NCI-H2107 treated with DMSO at 0.1 percent for 48 hours (cell line): ENCODE measurements at regions not wholly inside any gene's neighbourhood (a gene's known extent, or its start where the extent isn't known, plus 50 kb on each side); places are given as distances from the start of the nearest gene placed in this dataset.

Experiments used
- DNase-seq: peaks from one replicate; lab custom pipeline; 2025; ENCODE audit not compliant: unreplicated experiment; lab: John Stamatoyannopoulos, UW

DNA sequence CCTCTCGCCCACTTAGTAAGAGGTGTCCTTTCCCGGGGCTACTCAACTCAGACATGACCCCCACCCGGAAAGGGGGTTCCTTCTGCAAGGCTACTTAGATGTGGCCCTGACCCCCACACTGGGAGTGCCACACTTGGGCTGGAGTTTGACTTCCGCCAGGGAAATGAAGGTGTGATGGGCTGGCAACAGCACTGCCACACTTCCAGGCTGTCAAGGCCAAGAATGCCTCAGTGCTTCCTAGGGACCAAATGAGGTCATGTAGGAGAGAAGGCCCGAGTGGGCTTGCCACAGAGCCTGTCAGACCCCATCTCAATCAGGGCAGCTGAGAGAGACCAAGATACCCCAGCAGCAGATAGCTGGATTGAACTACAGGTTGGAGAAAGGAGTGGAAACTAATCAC is 55.5 kb downstream of the DRD1 start:
- no peak for DNase-seq

DNA sequence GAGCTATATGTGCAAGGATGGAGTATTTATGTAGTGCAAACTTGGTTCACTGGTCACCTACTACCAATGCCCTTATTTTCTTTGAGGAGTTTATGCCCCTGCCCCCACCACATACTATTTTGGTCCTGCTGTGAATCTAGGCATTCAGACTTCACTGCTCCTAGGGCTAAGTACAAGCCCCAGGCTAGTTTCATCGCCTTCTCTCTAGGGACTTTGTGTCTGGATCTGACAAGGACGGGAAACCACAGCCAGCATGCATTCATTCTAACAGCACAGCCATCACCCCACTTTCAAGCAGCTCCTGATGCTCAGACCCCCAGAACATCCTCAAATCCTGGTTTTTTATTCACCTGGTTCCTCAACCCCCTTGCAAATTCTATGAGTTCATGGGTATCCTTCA is 56.8 kb downstream of the DRD1 start:
- no peak for DNase-seq

DNA sequence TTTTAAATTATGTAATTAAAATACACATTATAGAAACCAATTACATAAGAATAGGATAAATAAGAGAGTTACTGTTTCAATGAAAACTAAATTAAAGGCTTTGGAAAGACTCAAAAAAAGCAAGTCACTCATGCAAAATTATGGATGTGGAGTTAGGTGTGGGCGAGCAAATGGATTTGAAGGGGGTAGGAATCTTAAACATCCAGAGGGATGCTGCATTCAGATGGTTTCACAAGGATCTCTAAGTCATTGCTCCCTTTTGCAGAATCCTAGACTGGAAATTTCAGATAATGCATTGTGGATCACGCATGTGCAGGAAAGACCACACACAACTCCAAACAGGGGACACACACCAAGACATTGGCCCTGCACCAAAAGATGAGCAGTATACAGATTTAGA is 57.5 kb downstream of the DRD1 start:
- DNase-seq: no peak

DNA sequence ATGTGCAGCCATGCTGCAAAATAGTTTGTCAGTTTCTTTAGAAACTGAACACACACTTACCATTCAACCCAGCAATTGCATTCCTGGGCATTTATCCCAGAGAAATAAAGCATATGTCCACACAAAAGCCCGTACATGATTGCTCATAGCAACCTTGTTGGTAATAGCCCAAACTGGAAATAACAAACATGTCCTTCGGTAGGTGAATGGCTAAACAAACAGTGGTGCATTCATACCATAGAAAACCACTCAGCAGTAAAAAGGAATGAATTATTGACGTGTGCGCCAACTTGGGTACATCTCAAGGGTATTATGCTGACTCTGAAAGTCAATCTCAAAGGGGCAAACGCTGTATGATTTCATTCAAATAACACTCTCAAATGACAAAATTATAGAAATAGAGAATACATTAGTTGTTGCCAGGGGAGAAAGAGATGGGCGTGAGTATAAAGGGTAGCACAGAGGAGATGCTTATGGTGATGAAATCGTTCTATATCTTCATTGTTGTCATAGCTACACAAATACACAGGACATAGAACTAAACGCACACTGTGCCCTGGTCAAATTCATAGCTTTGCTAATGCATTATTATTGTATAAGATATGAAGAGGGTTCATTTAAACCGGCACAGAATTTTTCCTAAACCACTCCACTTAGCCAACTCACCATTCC is 58.2 kb downstream of the DRD1 start:
- DNase-seq: peak; percentile 19

DNA sequence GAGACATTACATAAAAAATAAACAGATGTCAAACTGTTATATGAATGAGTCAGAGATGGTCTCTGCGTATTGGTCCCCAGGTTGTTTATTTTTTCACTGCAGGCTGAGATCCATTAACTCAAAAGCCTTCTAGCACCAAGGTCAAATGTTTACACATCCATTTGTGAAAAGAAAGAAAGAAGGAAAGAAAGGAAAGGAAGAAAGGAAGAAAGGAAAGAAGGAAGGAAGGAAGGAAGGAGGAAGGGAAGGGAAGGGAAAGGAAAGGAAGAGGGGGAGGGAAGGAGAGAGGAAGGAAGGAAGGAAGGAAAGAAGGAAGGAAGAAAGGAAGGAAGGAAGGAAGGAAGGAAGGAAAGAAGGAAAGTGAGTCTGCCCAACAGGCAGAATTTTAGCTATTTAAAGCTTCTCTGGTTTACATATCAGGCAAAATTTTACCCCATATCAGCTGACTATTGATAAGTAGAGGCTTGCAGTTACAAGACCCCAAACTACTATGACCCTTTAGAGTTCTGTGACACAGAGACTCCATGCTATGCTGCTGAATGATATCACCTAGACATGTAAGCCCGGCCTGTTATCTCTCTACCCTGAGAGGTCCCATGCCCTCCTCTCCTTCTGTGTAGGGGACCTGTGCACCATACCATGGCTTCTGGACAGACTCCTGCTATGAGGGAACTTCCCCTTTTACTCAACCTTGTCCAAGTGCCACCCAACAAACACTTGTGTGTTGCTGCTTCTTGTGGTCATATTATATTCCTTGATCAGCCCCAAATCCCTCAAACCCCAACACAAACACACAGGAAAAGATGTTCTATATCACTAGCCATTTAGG is 59.0 kb downstream of the DRD1 start:
- no peak for DNase-seq

DNA sequence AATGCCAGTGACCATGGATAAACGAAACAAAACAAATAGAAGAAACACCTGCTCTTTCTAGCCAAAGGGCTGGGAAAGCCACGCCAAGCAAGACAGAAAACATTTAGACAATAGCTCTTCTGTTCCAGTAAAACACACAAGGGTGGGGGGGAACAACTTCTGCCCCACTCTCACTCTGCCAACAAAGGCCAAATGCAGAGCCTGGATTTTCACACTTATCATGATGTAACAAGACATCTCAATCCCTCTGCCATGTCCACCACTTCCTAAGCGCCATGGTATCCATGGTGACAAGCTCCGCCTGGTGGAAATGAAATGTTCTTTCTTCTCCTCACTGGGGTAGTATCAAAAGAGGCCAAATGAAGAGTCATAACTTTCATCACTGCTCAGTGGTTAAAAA is 60.6 kb downstream of the DRD1 start:
- DNase-seq: peak; percentile 7

DNA sequence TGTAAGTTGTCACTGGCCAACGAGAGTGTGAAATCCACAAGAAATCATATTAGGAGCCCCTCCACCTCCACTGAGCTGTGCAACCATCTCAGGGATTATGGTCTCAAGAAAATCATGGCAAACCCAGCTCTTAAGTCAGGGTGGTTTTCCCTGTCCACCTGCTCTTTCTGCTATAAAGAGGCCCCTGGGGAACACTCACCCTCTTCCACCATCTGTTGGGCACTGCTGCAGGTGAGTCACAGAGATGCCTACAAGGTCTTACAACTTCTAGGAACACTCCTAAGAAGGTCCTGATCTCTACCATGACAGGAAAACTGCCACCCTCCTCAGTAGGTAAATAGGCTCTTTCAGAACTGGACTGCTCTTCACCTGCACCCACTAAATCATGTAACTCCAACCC is 61.8 kb downstream of the DRD1 start:
- DNase-seq: peak; percentile 7

DNA sequence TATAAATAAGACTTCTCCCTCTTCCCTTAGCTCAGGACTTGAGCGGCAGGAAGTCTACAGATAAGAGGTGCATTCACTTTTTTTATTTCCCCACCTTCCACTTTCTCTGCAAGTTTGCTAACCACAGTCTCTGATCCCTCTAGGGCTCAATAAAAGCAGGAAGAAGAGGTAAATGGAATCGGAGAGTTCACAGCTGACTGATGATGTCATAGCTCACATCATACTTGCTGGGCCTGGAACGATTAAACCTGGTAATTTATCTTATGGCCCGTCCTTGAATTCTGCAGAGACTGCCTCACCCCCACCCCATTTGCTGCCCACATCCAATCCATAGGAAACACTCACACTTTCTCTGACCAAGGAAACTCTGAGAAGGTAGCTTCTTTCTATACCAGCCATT is 62.9 kb downstream of the DRD1 start:
- DNase-seq: no peak

DNA sequence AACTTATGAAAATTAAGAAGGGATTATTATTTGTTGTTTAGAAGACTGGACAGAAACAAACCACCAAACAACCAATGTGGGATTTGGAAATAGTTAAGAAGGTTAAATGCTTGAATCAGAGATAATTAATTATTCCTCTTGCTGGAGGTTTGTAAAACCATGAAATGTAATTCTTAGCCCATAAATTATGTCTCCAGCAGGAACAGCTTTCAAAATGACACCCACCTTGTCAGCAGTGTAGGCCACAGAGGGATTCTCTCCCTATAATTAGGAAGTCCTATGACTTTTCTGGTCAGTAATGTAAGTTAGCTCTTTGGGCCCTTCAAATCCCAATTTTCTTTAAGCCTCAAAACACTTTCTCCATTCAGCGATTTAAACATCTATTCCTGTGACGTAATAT is 63.3 kb downstream of the DRD1 start:
- no peak for DNase-seq

DNA sequence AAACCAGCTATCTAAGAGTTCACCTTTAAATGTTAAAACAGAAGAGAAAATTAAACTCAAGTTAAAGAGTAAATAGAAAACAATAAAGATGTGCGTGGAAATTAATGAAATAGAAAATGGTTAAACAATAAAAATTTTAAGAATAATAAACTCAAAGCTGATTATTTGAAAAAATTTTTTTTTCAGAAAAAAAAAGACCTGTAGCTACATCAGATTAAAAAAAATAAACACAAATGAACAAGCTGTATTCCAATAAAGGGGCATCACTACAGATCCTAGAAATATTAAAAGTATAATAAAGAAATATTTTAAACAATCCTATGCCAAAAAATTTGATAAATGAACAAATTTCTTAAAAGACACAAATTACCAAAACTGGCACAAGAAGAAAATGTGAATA is 64.1 kb downstream of the DRD1 start:
- no peak for DNase-seq

DNA sequence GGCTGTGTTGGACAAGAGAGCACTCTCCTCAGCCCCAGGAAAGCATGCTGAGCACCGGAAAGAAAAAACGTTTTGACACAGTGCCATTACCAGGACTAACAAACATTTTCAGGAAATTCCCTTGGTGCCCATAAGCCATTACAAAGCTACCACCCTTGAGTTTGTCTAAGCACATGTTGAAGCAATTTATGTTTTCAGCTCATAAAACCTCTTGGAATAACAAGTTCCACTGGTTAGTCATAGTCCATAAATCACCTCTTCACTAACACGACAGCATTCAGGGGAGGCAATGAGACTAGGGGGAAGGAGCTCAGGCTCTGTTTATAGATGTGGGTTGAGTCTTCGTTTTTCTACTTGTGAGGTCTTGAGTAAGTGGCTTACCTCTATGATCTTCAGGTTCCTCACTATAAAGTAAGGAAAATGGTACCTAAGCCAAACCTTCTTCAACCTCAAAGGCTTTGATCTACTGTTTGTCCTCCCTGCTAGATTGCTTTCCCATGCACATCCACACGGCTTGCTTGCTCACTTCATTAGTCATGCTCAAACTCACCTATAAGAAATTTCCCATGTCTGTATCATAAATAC is 65.4 kb downstream of the DRD1 start:
- DNase-seq: no peak

DNA sequence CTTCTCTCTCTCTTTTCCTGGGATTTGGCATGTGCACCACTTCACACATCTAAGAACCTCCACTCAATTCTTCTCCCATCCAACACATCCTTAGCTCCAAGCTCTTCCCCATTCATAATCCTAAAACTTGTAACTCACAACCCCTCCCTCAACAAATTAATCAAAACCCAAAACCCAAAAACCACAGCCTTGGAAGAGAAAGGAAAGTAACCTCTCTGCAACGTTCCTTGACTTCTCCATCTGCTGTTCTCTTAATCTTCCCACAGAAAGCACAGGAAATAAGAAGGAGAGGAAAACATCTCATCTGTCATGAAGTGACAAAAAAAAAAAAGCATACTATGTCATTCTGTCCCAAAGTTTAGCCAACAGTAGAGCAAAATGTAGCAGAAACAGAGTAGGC is 66.2 kb downstream of the DRD1 start:
- DNase-seq: no peak

DNA sequence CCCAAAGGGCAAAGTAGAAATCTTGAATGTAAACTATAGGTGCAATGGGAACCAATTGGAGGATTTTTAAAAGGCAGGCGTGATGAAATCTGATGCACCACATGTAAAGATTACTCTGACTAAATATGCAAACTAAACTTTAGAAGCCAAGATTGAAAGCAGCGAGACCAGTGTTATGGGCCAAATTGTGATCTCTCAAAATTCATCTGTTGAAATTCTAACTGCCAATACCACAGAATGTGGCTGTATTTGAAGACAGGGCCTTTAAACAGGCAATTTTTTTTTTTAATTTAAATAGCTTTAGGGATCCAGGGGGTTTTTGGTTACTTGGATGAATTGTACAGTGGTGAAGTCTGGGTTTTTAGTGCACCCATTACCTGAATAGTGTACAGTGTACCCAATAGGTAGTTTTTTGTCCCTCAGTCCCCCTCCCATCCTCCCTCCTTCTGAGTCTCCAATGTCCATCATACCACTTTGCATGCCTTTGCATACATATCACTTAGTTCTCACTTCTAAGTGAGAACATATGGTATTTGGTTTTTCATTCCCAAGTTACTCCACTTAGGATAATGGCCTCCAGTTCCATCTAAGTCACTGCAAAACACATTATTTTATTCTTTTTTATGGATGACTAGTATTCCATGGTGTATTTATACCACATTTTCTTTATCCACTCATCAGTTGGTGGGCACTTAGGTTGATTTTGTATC is 69.7 kb downstream of the DRD1 start:
- DNase-seq: no peak

DNA sequence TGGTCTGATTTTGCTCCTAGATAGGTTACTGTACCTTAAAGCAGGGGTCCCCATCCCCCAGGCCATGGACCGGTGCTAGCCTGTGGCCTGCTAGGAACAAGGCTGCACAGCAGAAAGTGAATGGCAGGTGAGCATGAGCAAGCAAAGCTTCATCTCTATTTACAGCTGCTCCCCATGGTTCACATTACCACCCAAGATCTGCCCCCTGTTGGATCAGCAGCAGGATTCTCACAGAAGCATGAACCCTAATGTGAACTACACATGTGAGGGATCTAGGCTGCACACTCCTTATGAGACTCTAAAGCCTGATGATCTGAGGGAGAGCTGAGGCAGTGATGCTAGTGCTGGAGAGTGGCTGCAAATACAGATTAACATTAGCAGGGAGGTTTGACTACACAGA is 78.1 kb downstream of the DRD1 start:
- no peak for DNase-seq

DNA sequence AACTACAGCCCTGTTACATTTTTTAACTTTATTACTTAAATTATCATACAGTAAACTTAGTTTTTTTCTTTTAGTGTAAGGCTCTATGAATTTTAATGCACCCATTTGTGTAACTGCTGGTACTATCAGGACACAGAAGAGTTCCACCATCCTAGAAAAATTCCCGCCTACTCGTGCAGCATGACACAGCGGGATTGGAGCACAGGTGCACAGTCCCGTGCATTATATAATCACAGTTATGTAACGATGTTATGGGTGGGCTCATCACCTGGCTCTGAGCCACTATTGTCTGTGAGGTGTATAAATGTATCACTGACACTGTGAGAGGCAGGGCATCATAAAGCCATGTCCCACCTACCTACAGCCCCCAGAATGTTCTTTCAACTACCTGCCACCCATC is 80.7 kb downstream of the DRD1 start:
- no peak for DNase-seq

DNA sequence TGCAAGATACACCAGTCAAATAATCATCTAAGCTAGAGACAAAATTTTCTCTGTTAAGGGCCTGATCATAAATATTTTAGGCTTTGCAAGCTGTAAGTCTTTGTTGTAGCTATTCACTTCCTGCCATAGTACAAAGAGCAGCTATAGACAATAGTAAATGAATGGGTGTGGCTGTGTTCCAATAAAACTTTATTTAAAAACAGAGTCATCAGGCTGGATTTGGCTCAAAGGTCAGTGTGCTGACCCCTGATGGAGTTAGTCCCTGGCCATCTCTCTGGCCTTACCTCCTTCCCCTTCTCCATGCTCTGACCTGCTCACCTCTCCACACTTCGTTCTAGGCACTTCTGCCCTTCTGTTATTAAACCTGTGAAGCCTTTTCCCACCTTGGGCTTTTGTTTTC is 86.0 kb downstream of the DRD1 start:
- DNase-seq: no peak

DNA sequence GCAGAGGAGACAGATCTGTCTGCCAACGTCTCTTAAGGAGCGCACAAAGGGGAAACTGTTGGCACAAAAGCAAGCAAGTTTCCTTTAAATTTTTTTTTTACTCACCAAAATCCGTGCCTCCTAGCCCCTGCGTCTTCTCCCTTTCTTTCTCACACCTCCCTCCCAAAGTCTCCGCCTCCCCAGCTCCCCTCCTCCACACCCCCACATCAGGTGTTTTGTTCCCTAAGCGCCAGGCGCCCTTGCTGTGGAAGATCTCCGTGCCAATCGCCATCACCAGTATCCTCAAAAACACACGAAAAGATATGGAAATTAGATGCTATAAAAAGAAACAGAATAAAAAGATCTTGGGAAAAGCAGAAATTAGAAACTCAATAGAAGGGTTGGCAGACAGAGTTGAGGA is 87.6 kb downstream of the DRD1 start:
- no peak for DNase-seq

DNA sequence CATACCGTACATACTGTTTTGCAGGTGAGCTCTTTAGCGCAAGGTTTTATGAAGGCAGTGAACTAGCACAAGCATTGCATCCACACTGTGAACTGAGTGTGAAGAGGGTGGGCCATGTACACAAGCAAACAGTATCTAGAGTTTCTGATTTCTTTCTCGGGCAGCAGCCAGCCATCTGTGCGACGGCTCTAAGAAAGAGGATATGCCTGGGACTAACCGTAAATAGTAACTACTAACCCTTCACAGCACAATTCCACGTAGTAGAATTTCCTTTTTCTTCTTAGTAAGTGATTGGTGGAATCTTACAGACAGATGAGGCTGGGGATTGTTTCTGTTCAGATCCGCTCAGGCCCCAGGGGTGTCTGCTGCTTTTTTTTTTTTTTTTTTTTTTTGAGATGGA is 89.0 kb downstream of the DRD1 start:
- no peak for DNase-seq

DNA sequence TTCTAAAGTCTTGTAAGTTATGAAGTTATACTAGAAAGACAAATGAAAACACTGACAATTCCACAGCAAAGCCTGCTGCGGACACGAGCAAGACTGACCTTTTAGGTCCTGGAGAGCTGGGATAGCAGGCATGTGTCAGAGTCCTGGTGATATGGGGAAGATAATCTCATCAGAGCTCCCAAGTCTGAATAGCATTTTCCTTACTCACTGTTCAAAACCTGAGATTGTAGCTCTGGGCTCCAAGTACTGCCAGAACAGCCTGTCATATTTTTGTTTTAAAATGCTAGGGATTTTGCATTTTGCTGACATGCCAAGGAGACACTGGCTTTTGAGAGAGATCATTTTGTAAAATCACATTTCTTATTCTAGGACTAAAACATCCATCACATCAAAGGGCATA is 90.1 kb downstream of the DRD1 start:
- DNase-seq: no peak

DNA sequence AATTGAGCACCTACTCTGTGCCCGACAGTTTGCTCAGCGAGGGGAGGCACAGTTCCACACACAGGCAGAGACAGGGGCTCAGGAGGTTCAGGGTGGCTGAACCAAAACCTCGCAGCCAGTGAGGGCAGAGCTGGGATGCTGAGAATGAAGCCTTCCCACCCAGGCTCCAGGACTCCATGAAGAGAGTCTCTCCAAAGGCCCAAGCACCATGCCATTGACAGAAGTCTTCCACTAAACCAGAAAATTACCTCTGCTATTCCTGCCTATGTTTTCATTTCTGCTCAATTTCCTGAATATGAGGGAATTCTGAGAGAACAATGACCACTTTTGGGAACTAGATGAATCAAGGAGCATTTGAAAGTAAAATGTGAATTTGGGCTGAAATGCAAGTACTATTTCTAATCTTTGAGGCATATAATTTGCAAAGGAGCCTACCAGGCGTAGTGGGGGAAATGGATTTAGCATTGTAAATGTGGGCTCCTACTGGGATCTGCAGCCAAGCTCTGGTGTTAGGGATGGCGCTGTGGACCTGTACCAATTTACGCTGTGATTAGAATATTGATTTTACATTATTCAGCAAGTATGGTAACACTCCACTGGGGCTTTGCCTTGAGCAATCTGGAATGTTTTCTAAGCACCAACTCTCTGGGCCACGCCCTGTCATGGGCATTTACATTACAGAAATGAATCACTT is 91.9 kb downstream of the DRD1 start:
- DNase-seq: no peak

DNA sequence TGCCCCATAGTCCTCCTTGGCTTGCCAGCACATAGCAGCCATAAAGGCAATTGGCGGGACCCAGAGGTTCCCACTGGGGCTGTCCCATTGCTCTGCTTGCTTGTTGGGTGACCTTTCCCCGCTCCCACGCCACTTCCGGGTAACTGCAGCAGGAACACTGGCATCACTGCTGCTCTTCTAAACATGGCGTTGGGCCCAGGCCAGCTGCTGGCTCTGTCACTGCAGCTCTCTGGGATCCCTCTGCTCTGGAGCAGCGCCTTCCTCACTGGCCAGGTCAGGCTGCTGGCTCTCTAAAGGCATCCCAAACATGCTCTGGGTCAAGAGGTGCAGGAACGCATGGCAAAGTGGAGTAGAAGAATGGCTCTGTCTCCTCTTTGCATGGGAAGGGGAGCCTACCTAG is 92.9 kb downstream of the DRD1 start:
- no peak for DNase-seq
